ENCODE measurements at regions not wholly inside any gene's neighbourhood (a gene's known extent, or its start where the extent isn't known, plus 50 kb on each side); places are given as distances from the start of the nearest gene placed in this dataset.

GRCh38 chr4:135532132-135532531 is 1330.5 kb upstream of the PABPC4L start:
- H3K4me3 ChIP-seq (replicated peaks; ENCODE audit: low read depth, low read length) = no peak overlapping the region
- TF ChIP-seq CTCF (IDR thresholded peaks at IDR 0.05; ENCODE audit: low read depth, low read length, missing control alignments) = no peak

DNA sequence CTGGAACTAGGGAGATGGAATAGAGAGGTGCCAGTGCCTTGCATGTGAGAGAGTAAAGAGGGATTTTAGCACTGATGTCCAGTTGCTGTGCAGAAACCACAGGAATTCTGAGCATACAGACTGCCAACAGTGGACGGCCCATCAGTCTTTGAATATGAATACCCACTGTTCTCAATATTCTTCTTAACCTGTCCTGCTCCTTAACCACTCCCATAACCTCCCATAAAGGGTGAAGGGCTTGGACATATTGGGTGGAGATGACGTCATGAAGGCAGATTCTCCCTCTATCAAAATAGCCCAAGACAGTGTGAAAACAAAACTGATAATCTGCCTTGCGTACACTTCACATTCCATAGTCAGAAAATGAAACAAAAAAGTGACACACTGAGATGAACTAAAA is 1313.7 kb upstream of the PABPC4L start:
- TF ChIP-seq CTCF (IDR thresholded peaks at IDR 0.05; ENCODE audit: low read depth, low read length, missing control alignments) = no peak
- no peak for DNase-seq (ENCODE audit: extremely low read depth, low read depth)
- H3K4me3 ChIP-seq (replicated peaks; ENCODE audit: low read depth, low read length) = no peak overlapping the region

More at GRCh38 chr4:135532132-135532531, 1330.5 kb upstream of the PABPC4L start:
- DNase-seq (ENCODE audit: extremely low read depth, low read depth) = no peak

GRCh38 chr4:135510582-135510981 is 1309.0 kb upstream of the PABPC4L start:
- no peak for DNase-seq (ENCODE audit: extremely low read depth, low read depth)
- H3K4me3 ChIP-seq (replicated peaks; ENCODE audit: low read depth, low read length) = no peak overlapping the region
- no peak for TF ChIP-seq CTCF (IDR thresholded peaks at IDR 0.05; ENCODE audit: low read depth, low read length, missing control alignments)

- TF ChIP-seq CTCF (IDR thresholded peaks at IDR 0.05; ENCODE audit: low read depth, low read length, missing control alignments) = no peak
- DNase-seq (ENCODE audit: extremely low read depth, low read depth) = peak; percentile 0
- no peak overlapping the region for H3K4me3 ChIP-seq (replicated peaks; ENCODE audit: low read depth, low read length)
These were observed 1306.6 kb upstream of the PABPC4L start for GRCh38 chr4:135508006-135508714.

- no peak for DNase-seq (ENCODE audit: extremely low read depth, low read depth)
- no peak overlapping the region for H3K4me3 ChIP-seq (replicated peaks; ENCODE audit: low read depth, low read length)
- no peak for TF ChIP-seq CTCF (IDR thresholded peaks at IDR 0.05; ENCODE audit: low read depth, low read length, missing control alignments)
These were observed 1296.1 kb upstream of the PABPC4L start for GRCh38 chr4:135497563-135498152.

GRCh38 chr4:135492439-135492838 is 1290.8 kb upstream of the PABPC4L start:
- TF ChIP-seq CTCF (IDR thresholded peaks at IDR 0.05; ENCODE audit: low read depth, low read length, missing control alignments) = no peak
- H3K4me3 ChIP-seq (replicated peaks; ENCODE audit: low read depth, low read length) = no peak overlapping the region
- no peak for DNase-seq (ENCODE audit: extremely low read depth, low read depth)

Measured in HFF-Myc (cell line).